Cardiac muscle cell (in vitro differentiated cells and primary cell): ENCODE measurements at regions not wholly inside any gene's neighbourhood (a gene's known extent, or its start where the extent isn't known, plus 50 kb on each side); places are given as distances from the start of the nearest gene placed in this dataset.
"Not testable (repeated sequence)": the region's sequence is repeated elsewhere in the genome, so short reads cannot be mapped to it uniquely, and the experiment has no call there.

Experiments
- DNase-seq, 2 donors: peaks; one replicate each; pipeline versions ENCODE4 v3.0.0 to v3.0.0-alpha.2; 2010 to 2017; ENCODE audit warnings: low read depth in 1 of 2, low spot score in 1 of 2
- H3K27ac ChIP-seq: fragments of 200-600 bp; sonication (generic); 2 replicates; pipeline ENCODE4 v1.5.1; 2016
- H3K27me3 ChIP-seq: fragments of 200-600 bp; sonication (generic); 2 replicates; pipeline ENCODE4 v1.6.0; 2016; ENCODE audit warnings: control low read depth
- H3K36me3 ChIP-seq: fragments of 200-600 bp; sonication (generic); 2 replicates; pipeline ENCODE4 v1.5.1; 2016; ENCODE audit warnings: control low read depth
- H3K4me1 ChIP-seq: fragments of 200-600 bp; sonication (generic); 2 replicates; pipeline ENCODE4 v1.8.1; 2017; ENCODE audit warnings: low read depth, mild to moderate bottlenecking, mixed run types
- H3K4me3 ChIP-seq: fragments of 200-600 bp; sonication (generic); 2 replicates; pipeline ENCODE4 v1.5.1; 2016; ENCODE audit warnings: mild to moderate bottlenecking
- H3K9me3 ChIP-seq: fragments of 200-600 bp; sonication (generic); 2 replicates; pipeline ENCODE4 v1.5.1; 2017; ENCODE audit warnings: low read depth, mild to moderate bottlenecking, control low read depth
- CTCF ChIP-seq: IDR thresholded peaks from 2 replicates; pipeline ENCODE4 v1.5.1; 2012; ENCODE audit warnings: low read depth, mild to moderate bottlenecking, low read length

- H3K27ac ChIP-seq: no peak overlapping the region
Observed at GRCh38 chr11:19615341-19616183, 97.1 kb upstream of the NAV2 start.

GRCh38 chr11:19614370-19614940, 98.2 kb upstream of the NAV2 start:
- H3K9me3 ChIP-seq: no peaks in the 10 kb centered on the region
- no peak for TF ChIP-seq CTCF
- no peak overlapping the region for H3K27ac ChIP-seq
- no peak overlapping the region for H3K4me3 ChIP-seq
- H3K36me3 ChIP-seq: no peaks in the 10 kb centered on the region
- H3K27me3 ChIP-seq: peaks cover 16% of the 10 kb centered on the region
- DNase-seq: no peak
- H3K4me1 ChIP-seq: no peaks in the 10 kb centered on the region

More at GRCh38 chr11:19615341-19616183, 97.1 kb upstream of the NAV2 start:
- no peak for TF ChIP-seq CTCF
- no peak for DNase-seq
- no peak overlapping the region for H3K4me3 ChIP-seq
- H3K4me1 ChIP-seq: no peaks in the 10 kb centered on the region
- no peaks in the 10 kb centered on the region for H3K9me3 ChIP-seq
- H3K36me3 ChIP-seq: no peaks in the 10 kb centered on the region
- H3K27me3 ChIP-seq: peaks cover 7% of the 10 kb centered on the region

GRCh38 chr11:19612025-19612424, 100.6 kb upstream of the NAV2 start:
- peaks cover 41% of the 10 kb centered on the region for H3K27me3 ChIP-seq
- not testable (repeated sequence) for H3K4me3 ChIP-seq, H3K36me3 ChIP-seq, H3K27ac ChIP-seq, DNase-seq, H3K9me3 ChIP-seq, H3K4me1 ChIP-seq

GRCh38 chr11:19607656-19608360, 104.8 kb upstream of the NAV2 start:
- Histone ChIP-seq H3K36me3 (no peaks in the 10 kb centered on the region), H3K27ac (no peak overlapping the region), H3K4me1 (no peaks in the 10 kb centered on the region), H3K9me3 (no peaks in the 10 kb centered on the region), H3K4me3 (no peak overlapping the region), H3K27me3 (peaks cover 55% of the 10 kb centered on the region)
- DNase-seq: peak in 1 of 2 donors; percentile 31
- no peak for TF ChIP-seq CTCF

- no peaks in the 10 kb centered on the region for H3K9me3 ChIP-seq
- TF ChIP-seq CTCF: no peak
- no peaks in the 10 kb centered on the region for H3K36me3 ChIP-seq
- DNase-seq: peak in 1 of 2 donors; percentile 25
- peaks cover 59% of the 10 kb centered on the region for H3K27me3 ChIP-seq
- no peak overlapping the region for H3K27ac ChIP-seq
- no peaks in the 10 kb centered on the region for H3K4me1 ChIP-seq
- no peak overlapping the region for H3K4me3 ChIP-seq
Observed at GRCh38 chr11:19606856-19607655, 105.6 kb upstream of the NAV2 start.
